Neural progenitor cell (in vitro differentiated cells): ENCODE measurements at regions not wholly inside any gene's neighbourhood (a gene's known extent, or its start where the extent isn't known, plus 50 kb on each side); places are given as distances from the start of the nearest gene placed in this dataset.

Experiments
- DNase-seq: peaks from one replicate; pipeline ENCODE4 v3.0.0-alpha.2; 2016; ENCODE audit warnings: low spot score
- H2AFZ ChIP-seq: fragments of 200-600 bp; sonication (generic); replicated peaks from 2 replicates; pipeline ENCODE4 v1.6.1; 2016; ENCODE audit warnings: antibody characterized with exemption
- H3F3A ChIP-seq: fragments of 200-600 bp; sonication (generic); 2 replicates; pipeline ENCODE4 v1.6.1; 2016; ENCODE audit warnings: antibody characterized with exemption, low read depth
- H3K27ac ChIP-seq: fragments of 200-600 bp; sonication (generic); 2 replicates; pipeline ENCODE4 v1.5.1; 2016; ENCODE audit warnings: mild to moderate bottlenecking
- H3K27me3 ChIP-seq: fragments of 200-600 bp; sonication (generic); 2 replicates; pipeline ENCODE4 v1.6.1; 2016; ENCODE audit warnings: mild to moderate bottlenecking, moderate library complexity
- H3K36me3 ChIP-seq: fragments of 200-600 bp; sonication (generic); 2 replicates; pipeline ENCODE4 v1.5.1; 2016
- H3K4me1 ChIP-seq: fragments of 200-600 bp; sonication (generic); 2 replicates; pipeline ENCODE4 v1.6.1; 2016; ENCODE audit warnings: mixed run types
- H3K4me2 ChIP-seq: fragments of 200-600 bp; sonication (generic); 2 replicates; pipeline ENCODE4 v1.6.1; 2016
- H3K4me3 ChIP-seq: fragments of 200-600 bp; sonication (generic); 2 replicates; pipeline ENCODE4 v1.5.1; 2016
- H3K79me2 ChIP-seq: fragments of 200-600 bp; sonication (generic); 2 replicates; pipeline ENCODE4 v1.6.1; 2016; ENCODE audit warnings: low read depth
- H3K9ac ChIP-seq: fragments of 200-600 bp; sonication (generic); 2 replicates; pipeline ENCODE4 v1.6.1; 2016
- H3K9me3 ChIP-seq: fragments of 200-600 bp; sonication (generic); 2 replicates; pipeline ENCODE4 v1.5.1; 2016; ENCODE audit warnings: low read depth
- H4K20me1 ChIP-seq: fragments of 200-600 bp; sonication (generic); 2 replicates; pipeline ENCODE4 v1.6.1; 2016; ENCODE audit warnings: low read depth
- H3K27ac Mint-ChIP-seq: 3 replicates; pipeline ENCODE4 v1.8.0; 2021; ENCODE audit warnings: mixed read lengths
- H3K27me3 Mint-ChIP-seq: 2 replicates; pipeline ENCODE4 v1.8.0; 2022; ENCODE audit warnings: low read depth, mild to moderate bottlenecking, inconsistent platforms, moderate library complexity, mixed read lengths; ENCODE audit not compliant: insufficient read depth
- H3K36me3 Mint-ChIP-seq: 3 replicates; pipeline ENCODE4 v1.8.0; 2021; ENCODE audit warnings: mixed read lengths
- H3K4me1 Mint-ChIP-seq: 3 replicates; pipeline ENCODE4 v1.8.0; 2021; ENCODE audit warnings: mixed read lengths
- H3K4me3 Mint-ChIP-seq: 3 replicates; pipeline ENCODE4 v1.8.0; 2021; ENCODE audit warnings: mild to moderate bottlenecking, moderate library complexity, mixed read lengths
- H3K9me3 Mint-ChIP-seq: 3 replicates; pipeline ENCODE4 v1.8.0; 2020; ENCODE audit warnings: mixed read lengths
- EZH2 ChIP-seq: fragments of 200-600 bp; sonication (generic); IDR thresholded peaks from 2 replicates; pipeline ENCODE4 v1.6.1; 2017; ENCODE audit warnings: antibody characterized with exemption, mild to moderate bottlenecking, moderate library complexity
- EZH2phosphoT487 ChIP-seq: fragments of 200-600 bp; sonication (generic); IDR thresholded peaks from 2 replicates; pipeline ENCODE4 v1.6.1; 2017; ENCODE audit warnings: antibody characterized with exemption
- TF ChIP-seq, protein P1 (sequence below): fragments of 200-600 bp; sonication (generic); IDR thresholded peaks from 2 replicates; pipeline ENCODE4 v1.5.1; 2017; ENCODE audit warnings: antibody characterized with exemption, mild to moderate bottlenecking

DNA sequence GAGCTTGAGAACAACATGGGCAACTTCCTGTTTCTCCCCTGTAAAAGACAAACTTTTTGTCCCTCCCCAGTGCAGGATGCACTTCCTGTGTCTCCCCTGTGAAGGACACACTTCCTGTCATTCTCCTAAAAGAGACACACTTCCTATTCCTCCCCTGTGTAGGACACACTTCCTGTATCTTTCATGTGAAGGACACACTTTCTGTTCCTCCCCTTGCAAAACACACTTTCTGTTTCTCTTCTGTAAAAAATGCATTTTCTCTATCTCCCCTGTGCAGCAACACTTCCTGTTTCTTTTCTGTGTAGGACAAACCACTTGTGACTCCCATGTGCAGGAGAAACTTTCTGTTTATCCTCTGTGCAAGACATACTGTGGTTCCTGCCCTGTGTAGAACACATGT, 488.6 kb upstream of the USP9Y start:
- Histone ChIP-seq H3K79me2 (no peaks in the 10 kb centered on the region), H3K4me3 (no peak overlapping the region), H3K4me2 (no peak overlapping the region), H4K20me1 (no peaks in the 10 kb centered on the region), H3K27me3 (no peaks in the 10 kb centered on the region), H3K36me3 (no peaks in the 10 kb centered on the region), H3F3A (no peaks in the 10 kb centered on the region), H3K27ac (no peak overlapping the region), H3K9ac (no peak overlapping the region), H2AFZ (no peak overlapping the region), H3K9me3 (no peaks in the 10 kb centered on the region), H3K4me1 (no peaks in the 10 kb centered on the region)
- Mint-ChIP-seq H3K27me3 (no peaks in the 10 kb centered on the region), H3K36me3 (no peaks in the 10 kb centered on the region), H3K27ac (no peak overlapping the region), H3K4me3 (no peak overlapping the region), H3K4me1 (no peaks in the 10 kb centered on the region), H3K9me3 (no peaks in the 10 kb centered on the region)
- TF ChIP-seq EZH2phosphoT487 = no peak
- TF ChIP-seq, protein P1, sequence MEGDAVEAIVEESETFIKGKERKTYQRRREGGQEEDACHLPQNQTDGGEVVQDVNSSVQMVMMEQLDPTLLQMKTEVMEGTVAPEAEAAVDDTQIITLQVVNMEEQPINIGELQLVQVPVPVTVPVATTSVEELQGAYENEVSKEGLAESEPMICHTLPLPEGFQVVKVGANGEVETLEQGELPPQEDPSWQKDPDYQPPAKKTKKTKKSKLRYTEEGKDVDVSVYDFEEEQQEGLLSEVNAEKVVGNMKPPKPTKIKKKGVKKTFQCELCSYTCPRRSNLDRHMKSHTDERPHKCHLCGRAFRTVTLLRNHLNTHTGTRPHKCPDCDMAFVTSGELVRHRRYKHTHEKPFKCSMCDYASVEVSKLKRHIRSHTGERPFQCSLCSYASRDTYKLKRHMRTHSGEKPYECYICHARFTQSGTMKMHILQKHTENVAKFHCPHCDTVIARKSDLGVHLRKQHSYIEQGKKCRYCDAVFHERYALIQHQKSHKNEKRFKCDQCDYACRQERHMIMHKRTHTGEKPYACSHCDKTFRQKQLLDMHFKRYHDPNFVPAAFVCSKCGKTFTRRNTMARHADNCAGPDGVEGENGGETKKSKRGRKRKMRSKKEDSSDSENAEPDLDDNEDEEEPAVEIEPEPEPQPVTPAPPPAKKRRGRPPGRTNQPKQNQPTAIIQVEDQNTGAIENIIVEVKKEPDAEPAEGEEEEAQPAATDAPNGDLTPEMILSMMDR = no peak
- TF ChIP-seq EZH2 = no peak
- no peak for DNase-seq

DNA sequence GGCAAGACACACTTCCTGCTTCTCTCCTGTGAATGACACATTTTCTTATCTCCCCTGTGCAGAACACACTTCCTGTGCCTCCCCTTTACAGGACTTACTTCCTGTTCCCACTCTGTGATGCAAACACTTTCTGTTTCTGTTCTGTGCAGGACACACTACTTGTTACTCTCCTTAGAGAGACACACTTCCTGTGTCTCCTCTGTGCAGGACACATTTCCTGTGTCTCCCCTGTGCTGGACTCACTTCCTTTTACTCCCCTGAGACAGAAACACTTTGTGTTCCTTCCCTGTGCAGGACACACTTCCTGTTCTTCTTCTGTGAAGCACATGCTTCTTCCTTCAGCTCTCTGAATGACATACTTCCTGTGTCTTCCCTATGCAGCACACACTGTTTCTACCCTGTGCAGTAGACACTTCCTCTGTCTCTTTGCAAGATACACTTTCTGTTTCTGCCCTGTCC, 485.4 kb upstream of the USP9Y start:
- Histone ChIP-seq H3K36me3 (no peaks in the 10 kb centered on the region), H3F3A (no peaks in the 10 kb centered on the region), H3K27ac (no peak overlapping the region), H3K4me1 (no peaks in the 10 kb centered on the region), H2AFZ (no peak overlapping the region), H3K9me3 (no peaks in the 10 kb centered on the region), H3K4me3 (no peak overlapping the region), H3K9ac (no peak overlapping the region), H3K27me3 (no peaks in the 10 kb centered on the region), H4K20me1 (no peaks in the 10 kb centered on the region), H3K79me2 (no peaks in the 10 kb centered on the region), H3K4me2 (no peak overlapping the region)
- H3K36me3 Mint-ChIP-seq = no peaks in the 10 kb centered on the region
- H3K27me3 Mint-ChIP-seq = no peaks in the 10 kb centered on the region
- no peak for DNase-seq
- TF ChIP-seq EZH2 (no peak), EZH2phosphoT487 (no peak)
- TF ChIP-seq, protein P1 = no peak
- no peaks in the 10 kb centered on the region for H3K4me1 Mint-ChIP-seq
- no peak overlapping the region for H3K4me3 Mint-ChIP-seq
- H3K9me3 Mint-ChIP-seq = no peaks in the 10 kb centered on the region
- H3K27ac Mint-ChIP-seq = no peak overlapping the region

DNA sequence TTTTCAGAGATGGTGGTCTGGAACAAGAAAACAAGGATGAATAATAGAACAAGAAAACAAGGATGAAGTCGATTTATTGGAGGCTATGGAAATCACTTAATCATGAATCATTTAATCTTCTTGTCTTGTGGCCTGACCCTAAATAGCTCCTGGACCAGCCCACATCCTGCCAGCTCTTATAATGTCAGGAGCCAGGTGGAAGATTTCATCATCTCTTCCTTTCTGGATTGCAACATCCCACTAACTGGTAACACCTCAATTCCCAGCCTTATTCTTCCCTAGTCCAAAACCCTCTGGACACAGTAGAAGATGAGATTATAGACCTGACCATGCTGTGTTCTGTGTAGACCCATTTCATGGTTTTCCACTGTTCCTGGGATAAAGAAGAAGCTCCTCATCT, 470.1 kb upstream of the USP9Y start:
- Histone ChIP-seq H3K9ac (no peak overlapping the region), H3K27me3 (no peaks in the 10 kb centered on the region)

More for the DNA sequence above, 470.1 kb upstream of the USP9Y start:
- Mint-ChIP-seq H3K36me3 (no peaks in the 10 kb centered on the region), H3K4me3 (no peak overlapping the region), H3K27ac (no peak overlapping the region), H3K9me3 (no peaks in the 10 kb centered on the region), H3K4me1 (no peaks in the 10 kb centered on the region), H3K27me3 (no peaks in the 10 kb centered on the region)
- Histone ChIP-seq H3K4me1 (no peaks in the 10 kb centered on the region), H3F3A (no peaks in the 10 kb centered on the region), H3K36me3 (no peaks in the 10 kb centered on the region), H3K27ac (no peak overlapping the region), H3K9me3 (no peaks in the 10 kb centered on the region), H3K4me3 (no peak overlapping the region), H3K4me2 (no peak overlapping the region), H4K20me1 (no peaks in the 10 kb centered on the region), H3K79me2 (no peaks in the 10 kb centered on the region), H2AFZ (no peak overlapping the region)
- TF ChIP-seq EZH2phosphoT487 = no peak
- TF ChIP-seq, protein P1 = no peak
- no peak for TF ChIP-seq EZH2
- DNase-seq = no peak
